Stromal cell of bone marrow (primary cell): ENCODE measurements at regions not wholly inside any gene's neighbourhood (a gene's known extent, or its start where the extent isn't known, plus 50 kb on each side); places are given as distances from the start of the nearest gene placed in this dataset.
"Not testable (repeated sequence)": the region's sequence is repeated elsewhere in the genome, so short reads cannot be mapped to it uniquely, and the experiment has no call there.

Source experiments
- DNase-seq: peaks from one replicate; pipeline ENCODE4 v3.0.0-alpha.2; 2012; ENCODE audit warnings: low read depth

DNA sequence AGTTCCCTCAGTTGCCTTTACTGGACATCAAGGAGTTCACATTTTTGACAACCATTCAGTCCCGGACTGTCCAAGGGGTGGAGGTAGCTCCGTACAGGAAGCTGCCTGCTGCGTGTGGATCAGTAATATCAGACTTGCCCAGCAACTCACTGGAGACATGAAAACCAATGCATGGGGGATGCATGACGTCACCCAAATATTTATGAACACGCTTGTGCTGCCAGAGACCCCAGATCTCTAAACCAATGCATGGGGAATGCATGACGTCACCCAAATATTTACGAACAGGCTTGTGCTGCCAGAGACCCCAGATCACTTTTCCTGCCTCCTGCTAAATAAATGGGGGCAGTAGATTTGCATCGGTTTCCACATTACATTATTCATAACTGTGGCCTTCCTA lies 2137.4 kb upstream of the DEFB115 start:
- not testable (repeated sequence) for DNase-seq

DNA sequence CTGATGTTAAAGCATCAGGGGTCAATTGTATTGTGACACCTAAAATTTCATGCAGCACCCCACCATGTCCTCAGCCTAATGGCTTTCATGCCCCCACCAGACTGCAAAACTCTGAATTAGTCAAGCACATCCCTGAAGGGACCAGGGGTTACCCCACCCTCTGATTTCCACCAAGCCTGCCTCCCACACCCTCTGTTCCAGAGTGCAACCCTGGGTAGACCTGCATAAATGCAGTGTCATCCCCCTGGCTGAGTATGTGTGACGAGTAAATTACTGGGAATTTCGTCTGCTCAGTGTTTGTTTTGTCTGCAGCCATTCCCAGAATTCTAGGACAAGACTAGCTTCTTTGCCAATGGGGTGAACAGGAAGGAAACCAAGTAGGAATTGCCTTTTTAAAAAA lies 2136.9 kb upstream of the DEFB115 start:
- DNase-seq, result not testable (repeated sequence)

DNA sequence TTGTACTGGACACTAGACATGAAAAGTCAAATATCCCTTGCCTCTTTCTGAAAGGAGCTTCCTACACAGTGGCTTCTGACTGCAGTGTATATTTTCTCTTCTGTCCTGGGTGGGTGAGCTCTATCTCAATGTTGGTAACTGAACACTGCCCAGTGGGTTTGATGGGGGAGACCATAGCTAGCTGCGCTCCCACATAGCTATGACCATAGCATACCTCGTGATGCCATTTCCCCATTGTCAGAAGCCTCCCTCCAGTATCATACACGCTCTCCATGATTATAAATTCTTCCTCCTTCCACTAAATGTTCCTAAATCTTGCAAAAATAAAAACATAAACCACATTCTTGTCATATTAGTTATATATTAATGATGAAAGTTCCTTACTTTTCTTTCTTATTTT lies 2134.7 kb upstream of the DEFB115 start:
- not testable (repeated sequence) for DNase-seq

DNA sequence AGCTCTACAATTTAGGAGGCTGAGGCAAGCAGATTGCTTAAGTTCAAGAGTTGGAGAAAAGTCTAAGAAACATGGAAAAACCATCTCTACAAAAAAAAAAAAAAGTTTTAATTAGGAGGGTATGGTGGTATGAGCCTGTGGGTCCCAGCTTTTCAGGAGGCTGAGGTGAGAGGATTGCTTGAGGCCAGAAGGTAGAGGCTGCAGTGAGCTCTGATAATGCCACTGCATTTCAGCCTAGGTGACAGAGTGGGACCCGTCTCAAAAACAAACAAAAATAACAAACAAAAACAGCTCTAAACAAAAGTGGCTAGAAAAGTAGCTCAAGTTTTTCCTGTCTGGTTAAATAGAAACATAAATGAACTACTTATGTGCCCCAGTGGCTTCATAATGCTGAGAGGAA lies 2133.6 kb upstream of the DEFB115 start:
- DNase-seq, result no peak
